Panc1 (cell line): ENCODE measurements at regions not wholly inside any gene's neighbourhood (a gene's known extent, or its start where the extent isn't known, plus 50 kb on each side); places are given as distances from the start of the nearest gene placed in this dataset.
"Not testable (repeated sequence)": the region's sequence is repeated elsewhere in the genome, so short reads cannot be mapped to it uniquely, and the experiment has no call there.

ENCODE experiments used
- ATAC-seq: fragments of 200-7000 bp; cut with Tn5 transposase; 2 replicates; pipeline ENCODE4 v1.9.1; 2020; ENCODE audit warnings: mild to moderate bottlenecking, moderate library complexity
- BruUV-seq: library from RNA; stranded (reverse); fragments of 400-500 nt; replicated peaks from 2 replicates; lab custom pipeline; 2021; lab: Mats Ljungman, UMichigan
- CTCF ChIA-PET: fragments of 300-600 bp; sonication (Branson Sonifier 250); formaldehyde crosslinking; loops from one replicate; lab custom pipeline; 2022; ENCODE audit warnings: antibody characterized with exemption; lab: Charles Lee
- POLR2A ChIA-PET: fragments of 300-600 bp; sonication (Branson Sonifier 250); formaldehyde crosslinking; loops from one replicate; lab custom pipeline; 2022; ENCODE audit warnings: antibody characterized with exemption; lab: Charles Lee
- DNase-seq: peaks from one replicate; pipeline ENCODE4 v3.0.0-alpha.2; 2010; ENCODE audit warnings: low read depth, low spot score
- H3K27ac ChIP-seq: 2 replicates; pipeline ENCODE4 v1.5.1; 2011; ENCODE audit warnings: mild to moderate bottlenecking, low read length, inconsistent platforms
- H3K27me3 ChIP-seq: fragments of 200-500 bp; sonication (Bioruptor generic); 2 replicates; pipeline ENCODE4 v1.6.0; 2014; ENCODE audit warnings: low read length, inconsistent platforms; ENCODE audit not compliant: control insufficient read depth, insufficient read depth
- H3K36me3 ChIP-seq: fragments of 200-500 bp; sonication (Bioruptor generic); 2 replicates; pipeline ENCODE4 v1.5.1; 2014; ENCODE audit warnings: inconsistent platforms, mild to moderate bottlenecking, low read length, moderate library complexity; ENCODE audit not compliant: control insufficient read depth, insufficient read depth
- H3K4me1 ChIP-seq: 2 replicates; pipeline ENCODE4 v1.5.1; 2011; ENCODE audit warnings: inconsistent platforms, mild to moderate bottlenecking, low read length, moderate library complexity; ENCODE audit not compliant: control insufficient read depth, insufficient read depth
- H3K4me3 ChIP-seq, 2 experiments: 2 replicates each; pipeline ENCODE4 v1.5.1; 2011 to 2012; ENCODE audit warnings: low read depth in 2 of 2, low read length in 2 of 2, mild to moderate bottlenecking in 2 of 2, inconsistent platforms in 1 of 2, moderate library complexity in 1 of 2
- H3K9me3 ChIP-seq: fragments of 200-500 bp; sonication (Bioruptor generic); 2 replicates; pipeline ENCODE4 v1.5.1; 2014; ENCODE audit warnings: low read depth, mild to moderate bottlenecking, inconsistent platforms, low read length, moderate library complexity; ENCODE audit not compliant: control insufficient read depth, insufficient read depth
- POLR2AphosphoS5 ChIP-seq: IDR thresholded peaks from 2 replicates; pipeline ENCODE4 v1.6.1; 2012; ENCODE audit warnings: mild to moderate bottlenecking, low read depth, low read length, moderate library complexity
- SIN3A ChIP-seq: IDR thresholded peaks from 2 replicates; pipeline ENCODE4 v1.6.1; 2012; ENCODE audit warnings: low read depth, mild to moderate bottlenecking, low read length, moderate library complexity, borderline replicate concordance; ENCODE audit not compliant: insufficient read depth
- TCF7L2 ChIP-seq: IDR thresholded peaks from 2 replicates; pipeline ENCODE4 v1.6.1; 2011; ENCODE audit warnings: mild to moderate bottlenecking, low read depth, low read length, inconsistent platforms
- in situ Hi-C: cut with HindIII; loops from 2 replicates; pipeline ENCODE4 v1.10.0; 2016; ENCODE audit warnings: low sequenced_read_pairs, low pct_unique_long_range_greater_than_20kb
- intact Hi-C: fragments of 100-400 bp; cut with micrococcal nuclease; formaldehyde crosslinking; loops from one replicate; pipeline ENCODE4 v1.10.0; 2022; ENCODE audit not compliant: unreplicated experiment
- TF ChIP-seq, protein P1 (sequence below): fragments of 450-650 bp; IDR thresholded peaks from 2 replicates; pipeline ENCODE4 v1.5.1; 2017; ENCODE audit warnings: mild to moderate bottlenecking
- TF ChIP-seq, protein P2 (sequence below), 2 experiments: IDR thresholded peaks; 2 replicates each; pipeline ENCODE4 v1.6.1; 2011 to 2012; ENCODE audit warnings: low read depth in 2 of 2, control low read depth in 1 of 2, low read length in 1 of 2, mild to moderate bottlenecking in 1 of 2, moderate library complexity in 1 of 2; ENCODE audit not compliant: insufficient read depth in 1 of 2

DNA sequence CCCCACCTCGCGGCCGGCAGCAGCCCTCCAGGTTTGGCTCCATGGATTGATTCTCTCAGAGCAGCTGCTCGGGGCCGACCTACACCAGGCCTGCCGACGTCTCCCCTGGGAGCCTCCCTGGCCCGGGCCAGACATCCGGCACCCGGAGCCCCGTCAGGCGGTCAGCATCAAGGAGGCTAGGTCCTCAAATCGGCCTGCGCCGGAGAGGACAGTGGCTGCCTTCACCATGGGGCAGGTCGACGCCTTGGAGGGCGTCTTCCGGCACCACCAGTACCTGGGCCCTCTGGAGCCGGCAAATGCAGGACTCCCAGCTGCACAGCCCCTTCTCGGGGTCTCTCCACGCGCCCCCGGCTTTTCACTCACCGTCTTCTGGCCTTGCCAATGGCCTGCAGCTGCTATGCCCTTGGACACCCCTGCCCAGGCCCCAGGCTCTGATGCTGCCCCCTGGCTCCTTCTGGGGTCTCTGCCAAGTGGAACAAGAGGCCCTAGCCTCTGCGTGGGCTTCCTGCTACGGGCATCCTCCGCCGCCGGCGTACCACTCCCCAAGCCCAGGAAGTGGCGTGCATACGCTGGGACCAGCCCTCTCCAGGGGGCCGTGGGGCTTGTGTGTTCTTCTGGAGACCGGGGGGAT lies 341.8 kb downstream of the MAGEB5 start:
- TF ChIP-seq, protein P1, sequence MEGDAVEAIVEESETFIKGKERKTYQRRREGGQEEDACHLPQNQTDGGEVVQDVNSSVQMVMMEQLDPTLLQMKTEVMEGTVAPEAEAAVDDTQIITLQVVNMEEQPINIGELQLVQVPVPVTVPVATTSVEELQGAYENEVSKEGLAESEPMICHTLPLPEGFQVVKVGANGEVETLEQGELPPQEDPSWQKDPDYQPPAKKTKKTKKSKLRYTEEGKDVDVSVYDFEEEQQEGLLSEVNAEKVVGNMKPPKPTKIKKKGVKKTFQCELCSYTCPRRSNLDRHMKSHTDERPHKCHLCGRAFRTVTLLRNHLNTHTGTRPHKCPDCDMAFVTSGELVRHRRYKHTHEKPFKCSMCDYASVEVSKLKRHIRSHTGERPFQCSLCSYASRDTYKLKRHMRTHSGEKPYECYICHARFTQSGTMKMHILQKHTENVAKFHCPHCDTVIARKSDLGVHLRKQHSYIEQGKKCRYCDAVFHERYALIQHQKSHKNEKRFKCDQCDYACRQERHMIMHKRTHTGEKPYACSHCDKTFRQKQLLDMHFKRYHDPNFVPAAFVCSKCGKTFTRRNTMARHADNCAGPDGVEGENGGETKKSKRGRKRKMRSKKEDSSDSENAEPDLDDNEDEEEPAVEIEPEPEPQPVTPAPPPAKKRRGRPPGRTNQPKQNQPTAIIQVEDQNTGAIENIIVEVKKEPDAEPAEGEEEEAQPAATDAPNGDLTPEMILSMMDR: no peak
- TF ChIP-seq, protein P2, sequence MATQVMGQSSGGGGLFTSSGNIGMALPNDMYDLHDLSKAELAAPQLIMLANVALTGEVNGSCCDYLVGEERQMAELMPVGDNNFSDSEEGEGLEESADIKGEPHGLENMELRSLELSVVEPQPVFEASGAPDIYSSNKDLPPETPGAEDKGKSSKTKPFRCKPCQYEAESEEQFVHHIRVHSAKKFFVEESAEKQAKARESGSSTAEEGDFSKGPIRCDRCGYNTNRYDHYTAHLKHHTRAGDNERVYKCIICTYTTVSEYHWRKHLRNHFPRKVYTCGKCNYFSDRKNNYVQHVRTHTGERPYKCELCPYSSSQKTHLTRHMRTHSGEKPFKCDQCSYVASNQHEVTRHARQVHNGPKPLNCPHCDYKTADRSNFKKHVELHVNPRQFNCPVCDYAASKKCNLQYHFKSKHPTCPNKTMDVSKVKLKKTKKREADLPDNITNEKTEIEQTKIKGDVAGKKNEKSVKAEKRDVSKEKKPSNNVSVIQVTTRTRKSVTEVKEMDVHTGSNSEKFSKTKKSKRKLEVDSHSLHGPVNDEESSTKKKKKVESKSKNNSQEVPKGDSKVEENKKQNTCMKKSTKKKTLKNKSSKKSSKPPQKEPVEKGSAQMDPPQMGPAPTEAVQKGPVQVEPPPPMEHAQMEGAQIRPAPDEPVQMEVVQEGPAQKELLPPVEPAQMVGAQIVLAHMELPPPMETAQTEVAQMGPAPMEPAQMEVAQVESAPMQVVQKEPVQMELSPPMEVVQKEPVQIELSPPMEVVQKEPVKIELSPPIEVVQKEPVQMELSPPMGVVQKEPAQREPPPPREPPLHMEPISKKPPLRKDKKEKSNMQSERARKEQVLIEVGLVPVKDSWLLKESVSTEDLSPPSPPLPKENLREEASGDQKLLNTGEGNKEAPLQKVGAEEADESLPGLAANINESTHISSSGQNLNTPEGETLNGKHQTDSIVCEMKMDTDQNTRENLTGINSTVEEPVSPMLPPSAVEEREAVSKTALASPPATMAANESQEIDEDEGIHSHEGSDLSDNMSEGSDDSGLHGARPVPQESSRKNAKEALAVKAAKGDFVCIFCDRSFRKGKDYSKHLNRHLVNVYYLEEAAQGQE (IDR thresholded peaks at IDR 0.05; ENCODE audit: insufficient read depth in 1 of 2, low read depth in 2 of 2, low read length in 1 of 2): no peak
- TF ChIP-seq POLR2AphosphoS5: no peak
- ChIA-PET CTCF (no interaction called here), POLR2A (no interaction called here)
- Histone ChIP-seq H3K36me3 (no peaks in the 10 kb centered on the region), H3K4me1 (no peaks in the 10 kb centered on the region), H3K27ac (no peak overlapping the region), H3K27me3 (no peaks in the 10 kb centered on the region), H3K4me3 (no peak overlapping the region), H3K9me3 (no peaks in the 10 kb centered on the region)
- BruUV-seq: no TSS peak
- ATAC-seq (no peak), DNase-seq (no peak)
- in situ Hi-C loops: no loop called here
- intact Hi-C loops: no loop called here

DNA sequence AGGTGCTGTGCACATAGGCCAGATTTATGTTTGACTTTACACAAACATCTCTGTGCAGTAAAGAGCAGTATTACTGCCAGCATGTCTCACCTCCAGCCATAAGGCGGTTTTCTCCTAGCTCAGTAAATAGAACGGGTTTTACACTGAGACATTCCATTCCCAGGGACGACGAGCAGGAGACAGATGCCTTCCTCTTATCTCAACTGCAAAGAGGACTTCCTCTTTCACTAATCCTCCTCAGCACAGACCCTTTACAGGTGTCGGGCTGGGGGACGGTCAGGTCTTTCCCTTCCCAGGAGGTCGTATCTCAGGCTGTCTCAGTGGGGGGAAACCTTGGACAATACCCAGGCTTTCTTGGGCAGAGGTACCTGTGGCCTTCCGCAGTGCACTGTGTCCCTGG lies 309.8 kb downstream of the MAGEB5 start:
- H3K27ac ChIP-seq, in situ Hi-C loops, H3K9me3 ChIP-seq, DNase-seq, POLR2A ChIA-PET, ATAC-seq, intact Hi-C loops, CTCF ChIA-PET, H3K27me3 ChIP-seq, H3K4me1 ChIP-seq, H3K36me3 ChIP-seq, H3K4me3 ChIP-seq, BruUV-seq: not testable (repeated sequence)

DNA sequence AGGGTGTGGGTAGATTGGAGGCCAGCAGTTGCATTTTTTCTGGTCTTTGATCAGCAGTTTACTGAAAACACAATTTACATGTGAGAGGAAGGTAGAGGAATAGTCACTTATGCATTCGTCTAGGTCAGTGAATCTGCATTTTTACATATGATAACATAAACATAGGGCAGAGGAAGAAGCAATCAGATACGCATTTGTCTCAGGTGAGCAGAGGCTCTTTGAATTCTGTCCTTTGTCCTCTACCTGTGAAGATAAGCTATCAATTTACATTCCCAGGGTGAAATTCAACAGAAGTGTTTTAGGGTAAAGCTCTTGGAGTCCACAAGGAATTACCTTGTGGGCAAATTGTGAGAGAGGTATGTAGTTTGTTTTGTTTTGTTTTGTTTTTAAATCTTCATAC lies 306.5 kb downstream of the MAGEB5 start:
- in situ Hi-C loops: no loop called here

More for the DNA sequence above, 306.5 kb downstream of the MAGEB5 start:
- Histone ChIP-seq H3K27me3 (no peaks in the 10 kb centered on the region), H3K9me3 (no peaks in the 10 kb centered on the region), H3K4me3 (no peak overlapping the region), H3K27ac (no peak overlapping the region), H3K4me1 (no peaks in the 10 kb centered on the region), H3K36me3 (no peaks in the 10 kb centered on the region)
- BruUV-seq: no TSS peak
- TF ChIP-seq SIN3A (no peak), POLR2AphosphoS5 (no peak), TCF7L2 (no peak)
- TF ChIP-seq, protein P2 (IDR thresholded peaks at IDR 0.05; ENCODE audit: insufficient read depth in 1 of 2, low read depth in 2 of 2, low read length in 1 of 2): no peak
- TF ChIP-seq, protein P1: no peak
- ChIA-PET CTCF (no interaction called here), POLR2A (no interaction called here)
- DNase-seq: no peak
- intact Hi-C loops: no loop called here
- ATAC-seq: no peak
